ENCODE measurements at regions not wholly inside any gene's neighbourhood (a gene's known extent, or its start where the extent isn't known, plus 50 kb on each side); places are given as distances from the start of the nearest gene placed in this dataset.
A peak's percentile ranks its signal among the peaks of the same experiment; 100 is the strongest.

- Histone ChIP-seq H3K9me3 (ENCODE audit: low read length) (no peaks in the 10 kb centered on the region), H3K27ac (ENCODE audit: extremely low read length, insufficient read depth, low read length) (no peak overlapping the region), H3K4me2 (ENCODE audit: low read depth, low read length) (no peak overlapping the region), H3K4me1 (ENCODE audit: insufficient read depth, low read length) (no peaks in the 10 kb centered on the region), H3K9ac (ENCODE audit: insufficient read depth, low read depth, low read length) (no peak overlapping the region), H2AFZ (ENCODE audit: low read length) (no peak overlapping the region), H3K79me2 (ENCODE audit: insufficient read depth, low read length) (no peaks in the 10 kb centered on the region), H3K27me3 (ENCODE audit: control insufficient read depth in 1 of 2, insufficient read depth in 2 of 2, low read length in 2 of 2) (no peaks in the 10 kb centered on the region), H4K20me1 (ENCODE audit: insufficient read depth, low read length) (no peaks in the 10 kb centered on the region), H3K36me3 (replicated peaks in 1 of 2; ENCODE audit: control insufficient read depth in 1 of 2, insufficient read depth in 2 of 2, low read length in 2 of 2) (no peaks in the 10 kb centered on the region), H3K4me3 (replicated peaks in 1 of 3; ENCODE audit: insufficient read depth in 1 of 3, low read depth in 2 of 3, low read length in 3 of 3) (no peak overlapping the region)
- ChIA-PET POLR2A (no interaction called here), CTCF (ENCODE audit: low intra/inter-chr PET ratio, low total read pairs) (no interaction called here)
- no TSS peak for BruUV-seq (replicated peaks)
- intact Hi-C loops (cut with micrococcal nuclease; ENCODE audit: unreplicated experiment) (no loop called here), in situ Hi-C loops (cut with HindIII; ENCODE audit: extremely low pct_ligation_motif_present, low pct_unique_long_range_greater_than_20kb) (no loop called here)
- 2% methylated on average over 1 of the region's 1 CpG for WGBS (ENCODE audit: low lambda C conversion rate)
- FAIRE-seq, result no peak
- DNase-seq (ENCODE audit: low spot score), result no peak
- no peak for ATAC-seq
- TF ChIP-seq ZEB1 (IDR thresholded peaks at IDR 0.05; ENCODE audit: insufficient replicate concordance, low read depth) (no peak), CSRNP1 (CRISPR knock-in tag; IDR thresholded peaks at IDR 0.05) (no peak), ZFP36L1 (CRISPR knock-in tag; IDR thresholded peaks at IDR 0.05) (no peak), FOXO1 (CRISPR knock-in tag; IDR thresholded peaks at IDR 0.05) (no peak)
Observed at GRCh38 chr14:22289570-22289969, 299.5 kb downstream of the DAD1 start.

GRCh38 chr14:22285991-22286390 is 303.0 kb downstream of the DAD1 start:
- Histone ChIP-seq H3K4me1 (ENCODE audit: insufficient read depth, low read length) (no peaks in the 10 kb centered on the region), H3K27ac (ENCODE audit: extremely low read length, insufficient read depth, low read length) (no peak overlapping the region), H3K27me3 (ENCODE audit: control insufficient read depth in 1 of 2, insufficient read depth in 2 of 2, low read length in 2 of 2) (peaks cover 2 to 5% of the 10 kb centered on the region in 2 experiments; a peak in 2 of 5 replicates), H3K9me3 (ENCODE audit: low read length) (no peaks in the 10 kb centered on the region), H4K20me1 (ENCODE audit: insufficient read depth, low read length) (no peaks in the 10 kb centered on the region), H3K36me3 (replicated peaks in 1 of 2; ENCODE audit: control insufficient read depth in 1 of 2, insufficient read depth in 2 of 2, low read length in 2 of 2) (no peaks in the 10 kb centered on the region), H3K9ac (ENCODE audit: insufficient read depth, low read depth, low read length) (no peak overlapping the region), H3K4me2 (ENCODE audit: low read depth, low read length) (no peak overlapping the region), H2AFZ (ENCODE audit: low read length) (no peak overlapping the region), H3K79me2 (ENCODE audit: insufficient read depth, low read length) (no peaks in the 10 kb centered on the region), H3K4me3 (replicated peaks in 1 of 3; ENCODE audit: insufficient read depth in 1 of 3, low read depth in 2 of 3, low read length in 3 of 3) (no peak overlapping the region)
- TF ChIP-seq ZBTB7A (CRISPR knock-in tag; IDR thresholded peaks at IDR 0.05) (no peak), ZSCAN29 (CRISPR knock-in tag; conservative IDR thresholded peaks at IDR 0.05) (no peak), ZNF296 (CRISPR knock-in tag; conservative IDR thresholded peaks at IDR 0.05) (no peak), ZNF12 (CRISPR knock-in tag; IDR thresholded peaks at IDR 0.05) (peak; percentile 67; the same call in 1 of the 2 replicates), FOXA1 (IDR thresholded peaks at IDR 0.05) (no peak), FOXA1 (CRISPR knock-in tag; IDR thresholded peaks at IDR 0.05) (no peak), ZNF496 (CRISPR knock-in tag; IDR thresholded peaks at IDR 0.05; ENCODE audit: insufficient replicate concordance) (no peak), SP1 (IDR thresholded peaks at IDR 0.05) (no peak), SP1 (CRISPR knock-in tag; IDR thresholded peaks at IDR 0.05) (no peak), NR1H2 (CRISPR knock-in tag; IDR thresholded peaks at IDR 0.05; ENCODE audit: borderline replicate concordance, low read depth) (no peak), MXI1 (IDR thresholded peaks at IDR 0.05; ENCODE audit: borderline replicate concordance, low read depth, low read length) (no peak)
- no peak; the same call in 2 of the 3 replicates for ATAC-seq
- in situ Hi-C loops (cut with HindIII; ENCODE audit: extremely low pct_ligation_motif_present, low pct_unique_long_range_greater_than_20kb), result no loop called here
- FAIRE-seq, result no peak
- ChIA-PET CTCF (ENCODE audit: low intra/inter-chr PET ratio, low total read pairs) (no interaction called here), POLR2A (no interaction called here)
- no TSS peak for BruUV-seq (replicated peaks)
- 12% methylated on average over 3 of the region's 3 CpGs for WGBS (ENCODE audit: low lambda C conversion rate)
- no peak for DNase-seq (ENCODE audit: low spot score)
- intact Hi-C loops (cut with micrococcal nuclease; ENCODE audit: unreplicated experiment), result no loop called here

Data from HepG2 (cell line).